ENCODE measurements at regions not wholly inside any gene's neighbourhood (a gene's known extent, or its start where the extent isn't known, plus 50 kb on each side); places are given as distances from the start of the nearest gene placed in this dataset.

- no peak for TF ChIP-seq CTCF (IDR thresholded peaks at IDR 0.05)
- no peak for TF ChIP-seq POLR2A (IDR thresholded peaks at IDR 0.05)
Measured at GRCh38 chr2:40551081-40551480, 99.2 kb upstream of the SLC8A1 start.

Measured in uterus (tissue), 2 donors.